Endothelial cell of umbilical vein (primary cell): ENCODE measurements at regions not wholly inside any gene's neighbourhood (a gene's known extent, or its start where the extent isn't known, plus 50 kb on each side); places are given as distances from the start of the nearest gene placed in this dataset.

Experiments
- EZH2 ChIP-seq: IDR thresholded peaks from 2 replicates; pipeline ENCODE4 v1.6.1; 2012; ENCODE audit warnings: borderline replicate concordance, low read depth, mild to moderate bottlenecking, moderate library complexity, low read length, inconsistent platforms; ENCODE audit not compliant: severe bottlenecking
- GATA2 ChIP-seq: IDR thresholded peaks from 2 replicates; pipeline ENCODE4 v1.7.0; 2011; ENCODE audit warnings: low read depth, mild to moderate bottlenecking, moderate library complexity, mixed read lengths, low read length; ENCODE audit not compliant: insufficient read length, insufficient read depth
- JUN ChIP-seq: IDR thresholded peaks from 2 replicates; pipeline ENCODE4 v1.6.1; 2011; ENCODE audit warnings: borderline replicate concordance, low read depth; ENCODE audit not compliant: insufficient read length, insufficient read depth
- MYC ChIP-seq: IDR thresholded peaks from one replicate; pipeline ENCODE4 v1.6.1; 2011; ENCODE audit warnings: mild to moderate bottlenecking, low read depth, low read length
- POLR2A ChIP-seq: IDR thresholded peaks from 2 replicates; pipeline ENCODE4 v1.6.1; 2012; ENCODE audit warnings: low read depth, mild to moderate bottlenecking, control low read depth, low read length
- POLR2AphosphoS5 ChIP-seq: IDR thresholded peaks from 2 replicates; pipeline ENCODE4 v1.6.1; 2012; ENCODE audit warnings: low read depth, mild to moderate bottlenecking, control low read depth, low read length, moderate library complexity; ENCODE audit not compliant: insufficient read depth
- TF ChIP-seq, protein P1 (sequence below), 2 donors: IDR thresholded peaks; 1 replicate in 1 of 2; 2 replicates in 1 of 2; pipeline ENCODE4 v1.5.1; 2011; ENCODE audit warnings: low read length in 2 of 2, mild to moderate bottlenecking in 2 of 2, moderate library complexity in 2 of 2, control low read depth in 1 of 2, inconsistent platforms in 1 of 2, low read depth in 1 of 2; ENCODE audit not compliant: insufficient read depth in 1 of 2; ENCODE audit errors: extremely low read depth in 1 of 2
- TF ChIP-seq, protein P2 (sequence below): IDR thresholded peaks from 2 replicates; pipeline ENCODE4 v1.6.1; 2011; ENCODE audit not compliant: insufficient read depth, insufficient read length

DNA sequence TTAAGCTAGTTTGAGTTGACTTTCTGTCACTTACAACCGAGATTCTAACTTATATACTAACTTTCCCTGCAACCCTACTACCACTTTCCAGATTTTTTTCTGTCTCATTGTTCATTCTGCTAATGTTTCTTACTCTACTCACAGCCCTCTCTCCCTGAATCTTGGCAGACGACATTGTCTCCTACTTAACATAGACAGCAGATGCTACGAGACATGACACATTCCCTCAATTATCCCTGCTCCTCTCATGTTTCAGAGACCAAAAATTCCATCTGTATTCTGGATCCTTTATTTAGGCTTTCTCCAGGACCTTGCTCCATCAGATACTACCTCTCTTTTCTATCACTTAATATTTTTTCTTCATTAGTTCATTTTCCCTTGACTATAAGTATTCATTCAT is 379.1 kb upstream of the TEX13C start:
- TF ChIP-seq, protein P1, sequence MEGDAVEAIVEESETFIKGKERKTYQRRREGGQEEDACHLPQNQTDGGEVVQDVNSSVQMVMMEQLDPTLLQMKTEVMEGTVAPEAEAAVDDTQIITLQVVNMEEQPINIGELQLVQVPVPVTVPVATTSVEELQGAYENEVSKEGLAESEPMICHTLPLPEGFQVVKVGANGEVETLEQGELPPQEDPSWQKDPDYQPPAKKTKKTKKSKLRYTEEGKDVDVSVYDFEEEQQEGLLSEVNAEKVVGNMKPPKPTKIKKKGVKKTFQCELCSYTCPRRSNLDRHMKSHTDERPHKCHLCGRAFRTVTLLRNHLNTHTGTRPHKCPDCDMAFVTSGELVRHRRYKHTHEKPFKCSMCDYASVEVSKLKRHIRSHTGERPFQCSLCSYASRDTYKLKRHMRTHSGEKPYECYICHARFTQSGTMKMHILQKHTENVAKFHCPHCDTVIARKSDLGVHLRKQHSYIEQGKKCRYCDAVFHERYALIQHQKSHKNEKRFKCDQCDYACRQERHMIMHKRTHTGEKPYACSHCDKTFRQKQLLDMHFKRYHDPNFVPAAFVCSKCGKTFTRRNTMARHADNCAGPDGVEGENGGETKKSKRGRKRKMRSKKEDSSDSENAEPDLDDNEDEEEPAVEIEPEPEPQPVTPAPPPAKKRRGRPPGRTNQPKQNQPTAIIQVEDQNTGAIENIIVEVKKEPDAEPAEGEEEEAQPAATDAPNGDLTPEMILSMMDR (IDR thresholded peaks at IDR 0.05; ENCODE audit: extremely low read depth in 1 of 2, insufficient read depth in 1 of 2, low read depth in 1 of 2, low read length in 2 of 2): no peak
- TF ChIP-seq EZH2 (no peak), POLR2A (no peak), POLR2AphosphoS5 (no peak), GATA2 (no peak), MYC (no peak), JUN (no peak)
- TF ChIP-seq, protein P2, sequence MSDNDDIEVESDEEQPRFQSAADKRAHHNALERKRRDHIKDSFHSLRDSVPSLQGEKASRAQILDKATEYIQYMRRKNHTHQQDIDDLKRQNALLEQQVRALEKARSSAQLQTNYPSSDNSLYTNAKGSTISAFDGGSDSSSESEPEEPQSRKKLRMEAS: no peak
